DOHH2 (cell line): ENCODE measurements at regions not wholly inside any gene's neighbourhood (a gene's known extent, or its start where the extent isn't known, plus 50 kb on each side); places are given as distances from the start of the nearest gene placed in this dataset.

Experiments
- H3F3A ChIP-seq: fragments of 200-600 bp; sonication (generic), shearing (Covaris generic); 2 replicates; pipeline ENCODE4 v1.6.0; 2016; ENCODE audit warnings: antibody characterized with exemption, mild to moderate bottlenecking; ENCODE audit not compliant: control insufficient read depth, insufficient read depth
- H3K27ac ChIP-seq: fragments of 200-600 bp; sonication (generic); 2 replicates; pipeline ENCODE4 v1.5.1; 2014; ENCODE audit warnings: low read depth, mild to moderate bottlenecking, low read length, moderate library complexity
- H3K27me3 ChIP-seq: fragments of 200-600 bp; sonication (generic); 2 replicates; pipeline ENCODE4 v1.6.1; 2014; ENCODE audit warnings: mild to moderate bottlenecking, low read length, mixed read lengths; ENCODE audit not compliant: control insufficient read depth
- H3K36me3 ChIP-seq: fragments of 200-600 bp; sonication (generic); 2 replicates; pipeline ENCODE4 v1.6.1; 2014; ENCODE audit warnings: mild to moderate bottlenecking, low read length, moderate library complexity, mixed read lengths; ENCODE audit not compliant: control insufficient read depth
- H3K4me1 ChIP-seq: fragments of 200-600 bp; sonication (generic); 2 replicates; pipeline ENCODE4 v1.6.1; 2014; ENCODE audit warnings: mild to moderate bottlenecking, low read length, mixed read lengths; ENCODE audit not compliant: control insufficient read depth
- H3K4me2 ChIP-seq: fragments of 200-600 bp; sonication (generic); 2 replicates; pipeline ENCODE4 v1.6.0; 2014; ENCODE audit warnings: mild to moderate bottlenecking, low read length, moderate library complexity
- H3K4me3 ChIP-seq: fragments of 200-600 bp; sonication (generic); 2 replicates; pipeline ENCODE4 v1.5.1; 2014; ENCODE audit warnings: mild to moderate bottlenecking, low read length, mixed read lengths
- H3K79me2 ChIP-seq: fragments of 200-600 bp; sonication (generic); 2 replicates; pipeline ENCODE4 v1.6.1; 2014; ENCODE audit warnings: mild to moderate bottlenecking, low read length, mixed read lengths; ENCODE audit not compliant: control insufficient read depth
- H3K9me2 ChIP-seq: fragments of 200-600 bp; sonication (generic); replicated peaks from 2 replicates; pipeline ENCODE4 v1.6.1; 2014; ENCODE audit warnings: mild to moderate bottlenecking, low read length, mixed read lengths; ENCODE audit not compliant: control insufficient read depth
- H3K9me3 ChIP-seq: fragments of 200-600 bp; sonication (generic); 2 replicates; pipeline ENCODE4 v1.6.1; 2014; ENCODE audit warnings: antibody characterized with exemption, low read length, mixed read lengths; ENCODE audit not compliant: control insufficient read depth, insufficient read depth
- H4K20me1 ChIP-seq: fragments of 200-600 bp; sonication (generic); 2 replicates; pipeline ENCODE4 v1.6.0; 2014; ENCODE audit warnings: low read depth, mild to moderate bottlenecking, antibody characterized with exemption, low read length, moderate library complexity; ENCODE audit not compliant: control insufficient read depth, insufficient read depth
- EZH2phosphoT487 ChIP-seq: fragments of 200-600 bp; sonication (generic); IDR thresholded peaks from 2 replicates; pipeline ENCODE4 v1.6.1; 2017; ENCODE audit warnings: borderline replicate concordance, mild to moderate bottlenecking, antibody characterized with exemption, low read length, moderate library complexity, mixed read lengths
- TF ChIP-seq, protein P1 (sequence below): fragments of 200-600 bp; sonication (generic); IDR thresholded peaks from one replicate; pipeline ENCODE4 v1.5.1; 2014; ENCODE audit warnings: antibody characterized with exemption, mild to moderate bottlenecking, low read depth, low read length; ENCODE audit not compliant: poor library complexity, severe bottlenecking

DNA sequence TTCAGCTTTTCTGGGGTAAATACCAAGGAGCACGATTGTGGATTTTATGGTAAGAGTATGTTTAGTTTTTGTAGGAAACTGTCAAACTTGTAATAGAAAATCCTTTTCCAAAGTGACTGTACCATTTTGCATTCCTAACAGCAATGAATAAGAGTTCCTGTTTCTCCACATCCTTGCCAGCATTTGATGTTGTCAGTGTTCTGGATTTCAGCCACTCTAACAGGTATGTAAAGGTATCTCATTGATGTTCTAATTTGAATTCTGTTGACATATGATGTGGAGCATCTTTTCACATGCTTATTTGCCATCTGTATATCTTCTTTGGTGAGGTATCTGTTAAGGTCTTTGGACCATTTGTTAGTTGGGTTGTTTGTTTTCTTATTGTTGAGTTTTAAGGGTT is 50.3 kb upstream of the RGS2 start:
- no peak overlapping the region for H3K4me2 ChIP-seq
- no peak overlapping the region for H3K4me3 ChIP-seq
- H3K9me3 ChIP-seq: no peaks in the 10 kb centered on the region
- H4K20me1 ChIP-seq: no peaks in the 10 kb centered on the region
- H3K27me3 ChIP-seq: no peaks in the 10 kb centered on the region
- no peaks in the 10 kb centered on the region for H3K9me2 ChIP-seq
- H3K4me1 ChIP-seq: no peaks in the 10 kb centered on the region
- H3K27ac ChIP-seq: no peak overlapping the region
- TF ChIP-seq, protein P1, sequence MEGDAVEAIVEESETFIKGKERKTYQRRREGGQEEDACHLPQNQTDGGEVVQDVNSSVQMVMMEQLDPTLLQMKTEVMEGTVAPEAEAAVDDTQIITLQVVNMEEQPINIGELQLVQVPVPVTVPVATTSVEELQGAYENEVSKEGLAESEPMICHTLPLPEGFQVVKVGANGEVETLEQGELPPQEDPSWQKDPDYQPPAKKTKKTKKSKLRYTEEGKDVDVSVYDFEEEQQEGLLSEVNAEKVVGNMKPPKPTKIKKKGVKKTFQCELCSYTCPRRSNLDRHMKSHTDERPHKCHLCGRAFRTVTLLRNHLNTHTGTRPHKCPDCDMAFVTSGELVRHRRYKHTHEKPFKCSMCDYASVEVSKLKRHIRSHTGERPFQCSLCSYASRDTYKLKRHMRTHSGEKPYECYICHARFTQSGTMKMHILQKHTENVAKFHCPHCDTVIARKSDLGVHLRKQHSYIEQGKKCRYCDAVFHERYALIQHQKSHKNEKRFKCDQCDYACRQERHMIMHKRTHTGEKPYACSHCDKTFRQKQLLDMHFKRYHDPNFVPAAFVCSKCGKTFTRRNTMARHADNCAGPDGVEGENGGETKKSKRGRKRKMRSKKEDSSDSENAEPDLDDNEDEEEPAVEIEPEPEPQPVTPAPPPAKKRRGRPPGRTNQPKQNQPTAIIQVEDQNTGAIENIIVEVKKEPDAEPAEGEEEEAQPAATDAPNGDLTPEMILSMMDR: no peak
- TF ChIP-seq EZH2phosphoT487: no peak
- no peaks in the 10 kb centered on the region for H3F3A ChIP-seq
- H3K36me3 ChIP-seq: no peaks in the 10 kb centered on the region
- no peaks in the 10 kb centered on the region for H3K79me2 ChIP-seq
